WI38 (cell line): ENCODE measurements at regions not wholly inside any gene's neighbourhood (a gene's known extent, or its start where the extent isn't known, plus 50 kb on each side); places are given as distances from the start of the nearest gene placed in this dataset.

Experiments used
- H3K4me3 ChIP-seq: 2 replicates; pipeline ENCODE4 v1.5.1; 2011; ENCODE audit warnings: low read depth, mild to moderate bottlenecking, control low read depth, low read length
- TF ChIP-seq, protein P1 (sequence below): IDR thresholded peaks from 2 replicates; pipeline ENCODE4 v1.5.1; 2012; ENCODE audit warnings: low read depth, mild to moderate bottlenecking, control low read depth, low read length

DNA sequence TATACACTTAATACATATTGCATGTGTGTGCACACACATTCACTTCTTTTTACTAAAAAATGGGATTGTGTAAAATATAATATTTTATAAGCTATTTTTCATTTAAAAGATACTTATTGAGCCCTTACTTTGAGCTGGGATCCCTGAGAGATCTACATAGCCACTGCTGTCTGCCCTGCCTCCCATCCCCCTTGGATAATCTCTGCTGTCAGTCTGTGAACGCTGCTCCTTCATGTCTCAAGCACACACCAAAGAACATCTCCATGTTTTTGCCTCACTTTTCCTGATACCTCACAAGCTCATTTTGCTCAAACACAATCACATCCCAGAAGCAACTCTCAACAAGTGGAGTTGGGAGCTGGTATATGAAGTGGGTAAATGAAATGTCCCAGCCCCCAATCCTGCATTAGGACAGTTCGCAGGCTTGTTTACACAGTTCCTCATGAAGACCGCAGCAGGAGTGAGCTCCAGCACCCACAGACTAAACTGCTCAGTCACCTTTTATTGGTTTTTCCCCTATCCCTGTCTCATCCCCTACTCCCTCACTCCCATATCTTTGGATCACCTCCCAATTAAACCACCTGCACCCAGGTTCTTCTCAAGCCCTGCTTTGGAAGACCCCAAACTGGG lies 108.3 kb upstream of the FRY start:
- TF ChIP-seq, protein P1, sequence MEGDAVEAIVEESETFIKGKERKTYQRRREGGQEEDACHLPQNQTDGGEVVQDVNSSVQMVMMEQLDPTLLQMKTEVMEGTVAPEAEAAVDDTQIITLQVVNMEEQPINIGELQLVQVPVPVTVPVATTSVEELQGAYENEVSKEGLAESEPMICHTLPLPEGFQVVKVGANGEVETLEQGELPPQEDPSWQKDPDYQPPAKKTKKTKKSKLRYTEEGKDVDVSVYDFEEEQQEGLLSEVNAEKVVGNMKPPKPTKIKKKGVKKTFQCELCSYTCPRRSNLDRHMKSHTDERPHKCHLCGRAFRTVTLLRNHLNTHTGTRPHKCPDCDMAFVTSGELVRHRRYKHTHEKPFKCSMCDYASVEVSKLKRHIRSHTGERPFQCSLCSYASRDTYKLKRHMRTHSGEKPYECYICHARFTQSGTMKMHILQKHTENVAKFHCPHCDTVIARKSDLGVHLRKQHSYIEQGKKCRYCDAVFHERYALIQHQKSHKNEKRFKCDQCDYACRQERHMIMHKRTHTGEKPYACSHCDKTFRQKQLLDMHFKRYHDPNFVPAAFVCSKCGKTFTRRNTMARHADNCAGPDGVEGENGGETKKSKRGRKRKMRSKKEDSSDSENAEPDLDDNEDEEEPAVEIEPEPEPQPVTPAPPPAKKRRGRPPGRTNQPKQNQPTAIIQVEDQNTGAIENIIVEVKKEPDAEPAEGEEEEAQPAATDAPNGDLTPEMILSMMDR, result no peak
- H3K4me3 ChIP-seq, result no peak overlapping the region

- TF ChIP-seq, protein P1, result no peak
- H3K4me3 ChIP-seq, result no peak overlapping the region
Observed at GRCh38 chr13:31925079-31925478, 106.5 kb upstream of the FRY start.

GRCh38 chr13:31927219-31927653 lies 104.3 kb upstream of the FRY start:
- TF ChIP-seq, protein P1, result no peak
- no peak overlapping the region for H3K4me3 ChIP-seq

DNA sequence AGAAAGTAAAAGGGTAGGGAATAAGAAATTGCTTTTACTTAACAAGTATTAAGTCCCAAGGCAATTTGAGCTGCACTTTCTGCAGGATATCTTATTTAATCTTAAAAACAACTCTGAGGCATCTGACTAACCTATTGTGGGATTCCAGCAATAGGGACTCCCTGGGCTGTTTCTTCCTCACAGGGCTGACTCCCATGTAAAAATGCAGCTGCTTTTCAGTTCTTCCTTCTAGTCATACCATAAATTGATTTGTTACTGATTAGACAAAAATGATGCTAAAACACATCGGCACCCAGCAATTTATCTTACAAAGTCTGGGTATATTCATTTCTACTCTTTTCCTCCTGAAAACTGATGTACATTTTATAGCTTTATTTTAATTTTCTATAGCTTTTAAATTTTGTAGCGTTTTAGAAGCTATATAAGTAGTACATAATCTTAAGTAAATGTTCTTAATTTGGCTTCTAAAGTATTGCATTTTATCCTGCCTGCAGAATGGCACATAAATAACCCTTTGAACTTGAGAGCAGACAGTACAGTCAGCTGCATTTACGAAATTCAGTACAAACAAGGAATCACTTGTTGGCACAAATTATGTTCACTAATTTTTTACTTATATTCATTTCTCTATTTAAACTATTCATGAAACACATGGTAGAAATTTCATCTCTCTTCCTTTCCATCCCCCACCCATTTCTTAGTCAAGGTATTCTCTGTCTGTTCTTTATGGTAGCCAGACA lies 102.4 kb upstream of the FRY start:
- no peak overlapping the region for H3K4me3 ChIP-seq
- TF ChIP-seq, protein P1, result no peak

DNA sequence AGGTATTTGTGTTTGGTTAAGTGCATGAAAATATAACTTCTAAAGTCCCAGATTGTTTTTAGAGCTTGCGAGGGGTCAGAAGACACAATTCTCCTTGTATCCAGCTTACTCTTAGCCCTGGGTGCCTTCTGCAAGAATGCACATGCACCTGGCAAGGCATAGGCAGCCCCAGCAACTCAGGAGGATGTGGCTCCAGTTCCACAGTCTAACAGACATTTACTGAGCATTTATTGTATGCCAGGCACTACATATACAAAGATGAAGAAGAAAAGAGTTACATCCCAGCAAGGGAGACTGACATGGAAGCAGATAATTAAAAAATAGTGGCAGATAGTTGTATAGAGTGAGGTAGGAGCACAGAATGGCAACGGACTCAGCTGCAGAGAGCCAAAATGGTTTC lies 101.1 kb upstream of the FRY start:
- TF ChIP-seq, protein P1, result no peak
- no peak overlapping the region for H3K4me3 ChIP-seq

DNA sequence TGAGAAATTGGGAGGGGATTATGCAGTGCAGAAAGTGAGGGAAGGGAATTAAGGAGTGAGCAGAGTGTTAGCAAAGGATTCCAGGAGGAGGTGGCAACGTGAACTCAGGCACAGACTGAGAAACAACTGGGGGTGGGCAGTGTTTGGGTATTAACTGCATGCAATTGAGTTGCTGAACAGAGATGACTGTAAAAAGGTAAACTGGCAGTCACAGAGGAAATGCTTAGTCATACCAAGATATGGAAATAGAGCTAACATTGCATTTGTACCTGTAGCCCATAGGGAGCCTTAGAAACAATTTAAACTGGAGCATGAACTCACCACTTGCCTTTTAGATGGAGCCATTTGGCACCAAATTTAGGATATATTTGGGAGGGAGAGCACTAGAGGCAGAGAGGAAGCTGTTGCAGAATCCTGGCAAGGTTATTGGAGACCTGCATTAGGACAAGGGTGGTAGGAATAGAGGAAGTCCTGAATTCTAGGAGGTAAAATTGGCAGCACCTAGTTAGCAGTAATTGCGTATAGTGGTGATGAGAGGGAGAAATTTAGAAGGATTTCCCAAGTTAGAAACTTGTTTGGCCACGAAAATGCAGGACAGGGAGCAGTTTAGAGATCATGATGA lies 100.6 kb upstream of the FRY start:
- TF ChIP-seq, protein P1, result no peak
- no peak overlapping the region for H3K4me3 ChIP-seq

DNA sequence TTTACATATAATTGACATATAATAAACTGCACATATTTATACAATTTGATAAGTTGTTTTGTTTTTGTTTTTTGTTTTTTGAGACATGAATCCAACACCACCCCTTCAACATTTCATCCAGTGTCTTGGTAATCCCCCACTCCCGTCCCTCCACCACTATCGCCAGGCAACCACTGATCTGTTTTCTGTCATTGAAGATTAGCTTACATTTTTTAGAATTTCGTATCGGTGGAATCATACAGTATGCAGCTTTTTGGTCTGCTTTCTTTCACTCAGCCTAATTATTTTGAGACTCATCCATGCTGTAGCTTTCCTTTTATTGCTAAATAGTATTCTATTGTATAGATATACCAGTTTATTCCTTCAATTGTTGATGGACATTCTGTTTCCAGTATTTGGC lies 94.1 kb upstream of the FRY start:
- TF ChIP-seq, protein P1, result no peak
- no peak overlapping the region for H3K4me3 ChIP-seq
